HPDE6-E6E7 (cell line): ENCODE measurements at regions not wholly inside any gene's neighbourhood (a gene's known extent, or its start where the extent isn't known, plus 50 kb on each side); places are given as distances from the start of the nearest gene placed in this dataset.
"Not testable (repeated sequence)": the region's sequence is repeated elsewhere in the genome, so short reads cannot be mapped to it uniquely, and the experiment has no call there.

Experiments used
- DNase-seq: peaks from one replicate; pipeline ENCODE4 v3.0.0; 2011; ENCODE audit warnings: missing footprints; ENCODE audit errors: extremely low spot score

- not testable (repeated sequence) for DNase-seq
These were observed 50.3 kb upstream of the AGTPBP1 start for GRCh38 chr9:85792057-85792456.

GRCh38 chr9:85802978-85803695 lies 61.4 kb upstream of the AGTPBP1 start:
- DNase-seq = not testable (repeated sequence)

- DNase-seq = not testable (repeated sequence)
These were observed 63.0 kb upstream of the AGTPBP1 start for GRCh38 chr9:85804847-85805133.

- peak; percentile 4 for DNase-seq
These were observed 63.6 kb upstream of the AGTPBP1 start for GRCh38 chr9:85805134-85806005.

- not testable (repeated sequence) for DNase-seq
These were observed 66.6 kb upstream of the AGTPBP1 start for GRCh38 chr9:85808329-85808728.

GRCh38 chr9:85813388-85813787 lies 71.6 kb upstream of the AGTPBP1 start:
- not testable (repeated sequence) for DNase-seq

GRCh38 chr9:85814800-85815199 lies 73.0 kb upstream of the AGTPBP1 start:
- not testable (repeated sequence) for DNase-seq

GRCh38 chr9:85818971-85819370 lies 77.2 kb upstream of the AGTPBP1 start:
- not testable (repeated sequence) for DNase-seq

- not testable (repeated sequence) for DNase-seq
These were observed 78.8 kb upstream of the AGTPBP1 start for GRCh38 chr9:85820598-85820997.

GRCh38 chr9:85824949-85825348 lies 83.2 kb upstream of the AGTPBP1 start:
- not testable (repeated sequence) for DNase-seq

GRCh38 chr9:85834591-85834990 lies 92.8 kb upstream of the AGTPBP1 start:
- not testable (repeated sequence) for DNase-seq

GRCh38 chr9:85843949-85844348 lies 97.0 kb upstream of the NAA35 start:
- DNase-seq = not testable (repeated sequence)

- DNase-seq = not testable (repeated sequence)
These were observed 93.2 kb upstream of the NAA35 start for GRCh38 chr9:85847782-85848181.

GRCh38 chr9:85858056-85858750 lies 82.7 kb upstream of the NAA35 start:
- no peak for DNase-seq

GRCh38 chr9:85859765-85860164 lies 81.2 kb upstream of the NAA35 start:
- peak; percentile 5 for DNase-seq

GRCh38 chr9:85861882-85862281 lies 79.1 kb upstream of the NAA35 start:
- DNase-seq = not testable (repeated sequence)

- no peak for DNase-seq
These were observed 77.1 kb upstream of the NAA35 start for GRCh38 chr9:85863875-85864274.

GRCh38 chr9:85871008-85871407 lies 69.9 kb upstream of the NAA35 start:
- no peak for DNase-seq

- not testable (repeated sequence) for DNase-seq
These were observed 69.3 kb upstream of the NAA35 start for GRCh38 chr9:85871683-85872082.

- no peak for DNase-seq
These were observed 68.5 kb upstream of the NAA35 start for GRCh38 chr9:85872463-85872862.

- no peak for DNase-seq
These were observed 64.3 kb upstream of the NAA35 start for GRCh38 chr9:85876628-85877027.

- DNase-seq = not testable (repeated sequence)
These were observed 61.9 kb upstream of the NAA35 start for GRCh38 chr9:85878872-85879597.
